Activated gamma-delta T cell (primary cell): ENCODE measurements at regions not wholly inside any gene's neighbourhood (a gene's known extent, or its start where the extent isn't known, plus 50 kb on each side); places are given as distances from the start of the nearest gene placed in this dataset.

Source experiments
- DNase-seq: peaks from one replicate; lab custom pipeline; 2025; lab: John Stamatoyannopoulos, UW

- DNase-seq: no peak
These were observed 336.6 kb downstream of the EN1 start for GRCh38 chr2:118510807-118511206.

- DNase-seq: no peak
These were observed 338.0 kb downstream of the EN1 start for GRCh38 chr2:118509319-118510004.

DNA sequence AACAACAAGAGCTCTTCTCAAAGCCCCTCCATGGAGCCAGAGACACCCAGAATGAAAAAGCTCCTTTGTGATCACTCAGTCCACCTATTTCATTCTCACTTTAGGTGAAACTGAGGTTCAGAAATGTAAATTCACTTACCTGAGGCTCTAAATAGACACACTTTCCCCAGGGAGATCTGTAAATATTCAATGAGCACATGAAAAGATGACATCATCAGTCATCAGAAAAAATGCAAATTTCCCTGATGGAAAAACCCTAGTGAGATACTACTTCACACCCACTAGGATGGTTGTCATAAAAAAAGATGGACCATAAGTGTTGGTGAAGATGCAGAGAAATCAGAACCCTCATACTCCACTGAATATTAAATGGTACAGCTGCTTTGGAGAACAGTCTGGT, 339.2 kb downstream of the EN1 start:
- no peak for DNase-seq

GRCh38 chr2:118505436-118505835, 342.0 kb downstream of the EN1 start:
- no peak for DNase-seq

DNA sequence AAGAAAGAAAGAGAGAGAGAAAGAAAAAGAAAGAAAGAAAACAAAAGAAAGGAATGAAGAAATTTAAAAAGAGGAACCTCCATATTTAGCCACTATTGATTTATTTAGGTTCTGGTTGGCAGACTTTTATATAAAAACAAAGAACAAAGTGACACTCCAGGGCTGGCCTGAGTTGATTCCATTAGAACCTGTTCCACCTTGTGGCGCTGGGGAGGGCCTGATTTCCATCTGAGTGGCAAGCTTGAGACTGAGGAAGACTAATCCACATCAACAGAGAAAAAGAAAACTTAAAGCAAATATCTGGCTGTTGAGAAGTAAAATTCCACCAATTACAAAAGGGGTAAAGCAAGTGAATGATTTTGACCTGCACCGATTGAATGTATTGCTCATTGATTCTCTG, 345.3 kb downstream of the EN1 start:
- DNase-seq: no peak

GRCh38 chr2:118498943-118499342, 348.5 kb downstream of the EN1 start:
- DNase-seq: no peak

DNA sequence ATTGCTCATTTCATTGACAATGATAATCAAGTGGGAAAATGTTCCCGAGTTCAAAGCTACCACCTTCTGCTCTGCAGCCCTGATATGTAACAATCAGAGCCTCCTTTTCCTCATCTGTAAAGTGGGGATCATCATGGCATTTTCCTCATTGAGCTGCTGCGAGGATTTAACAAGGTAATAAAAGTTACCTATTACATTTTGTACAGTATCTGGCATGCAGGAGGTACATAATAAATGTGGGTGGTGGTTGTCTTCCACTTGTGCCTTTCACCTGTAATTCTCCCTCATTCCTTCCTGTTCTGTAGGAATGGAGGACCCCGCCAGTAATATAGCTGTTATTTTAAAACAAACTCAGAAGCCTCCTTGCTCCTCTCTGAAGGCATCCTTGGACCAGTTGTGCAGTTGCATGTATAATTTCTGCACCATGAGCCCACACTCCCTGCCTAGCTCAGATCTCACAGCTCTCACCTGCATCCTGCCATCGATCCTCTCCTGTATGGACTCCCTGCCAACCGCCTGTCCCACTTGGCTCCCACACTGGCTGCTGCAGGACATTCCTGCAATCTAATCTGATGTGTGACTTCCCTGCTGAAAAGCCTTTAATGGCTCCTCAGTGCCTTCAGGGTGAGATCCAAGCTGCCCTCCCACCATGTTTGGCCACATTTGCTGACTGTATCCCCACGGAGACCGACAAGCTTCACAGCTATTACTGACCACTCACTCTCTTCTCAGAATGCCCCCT, 350.4 kb downstream of the EN1 start:
- no peak for DNase-seq

DNA sequence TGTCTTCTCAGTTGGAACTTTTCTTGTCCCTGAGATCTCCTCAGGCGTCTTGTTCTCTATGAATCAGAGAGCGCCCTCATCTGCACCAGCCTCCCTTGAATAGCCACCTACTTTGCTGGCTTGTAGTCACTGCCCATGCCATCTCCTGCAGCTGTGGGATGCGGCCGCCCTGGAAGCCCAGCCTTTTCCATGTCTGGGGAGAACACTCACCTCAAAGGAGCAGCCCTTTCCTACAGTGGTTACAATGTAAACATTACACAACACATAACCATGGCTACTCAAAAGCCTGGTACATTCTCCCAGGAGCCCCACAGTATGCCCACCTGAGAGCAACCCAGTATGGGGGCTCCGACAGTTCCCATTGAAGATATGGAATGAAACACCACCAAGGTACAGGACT, 351.0 kb downstream of the EN1 start:
- DNase-seq: no peak

DNA sequence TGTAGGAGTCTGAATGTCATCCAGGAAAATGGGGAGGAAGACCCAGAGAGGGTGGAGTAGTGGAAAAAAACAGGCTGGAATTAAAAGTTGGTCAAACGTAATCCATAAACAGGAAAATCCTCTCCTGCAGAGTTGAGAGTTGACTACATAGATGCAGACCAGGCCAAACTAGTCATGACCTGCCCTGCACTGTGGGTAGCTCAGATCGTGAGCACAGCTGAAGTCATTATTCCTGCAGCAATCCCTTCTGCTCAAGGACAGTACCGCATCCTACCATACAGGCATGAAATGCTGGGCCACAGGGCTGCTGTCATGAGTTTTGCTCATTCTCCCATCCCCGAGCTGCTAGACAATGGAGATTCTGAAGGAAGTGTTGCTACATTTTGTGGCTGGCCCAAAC, 352.2 kb downstream of the EN1 start:
- DNase-seq: no peak

GRCh38 chr2:118493213-118493612, 354.2 kb downstream of the EN1 start:
- DNase-seq: no peak

DNA sequence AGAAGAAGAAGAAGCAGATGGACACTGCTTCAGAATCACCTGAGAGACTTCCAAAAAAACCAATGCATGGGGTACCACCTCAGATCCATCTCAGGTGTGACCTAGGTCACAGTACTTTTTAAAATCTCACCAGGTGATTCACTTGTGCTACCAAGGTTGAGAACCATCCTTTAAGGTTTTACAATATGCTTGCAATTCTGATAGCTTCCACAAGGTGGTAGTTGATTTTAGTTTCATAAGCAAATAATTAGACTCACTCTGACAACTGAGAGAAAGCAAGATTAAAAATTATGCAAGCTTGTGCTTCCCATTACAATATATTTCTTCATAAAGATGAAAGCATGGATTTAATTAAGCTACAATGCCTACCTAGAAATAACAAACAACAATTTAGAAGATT, 355.1 kb downstream of the EN1 start:
- no peak for DNase-seq

GRCh38 chr2:118490330-118490729, 357.1 kb downstream of the EN1 start:
- DNase-seq: no peak

DNA sequence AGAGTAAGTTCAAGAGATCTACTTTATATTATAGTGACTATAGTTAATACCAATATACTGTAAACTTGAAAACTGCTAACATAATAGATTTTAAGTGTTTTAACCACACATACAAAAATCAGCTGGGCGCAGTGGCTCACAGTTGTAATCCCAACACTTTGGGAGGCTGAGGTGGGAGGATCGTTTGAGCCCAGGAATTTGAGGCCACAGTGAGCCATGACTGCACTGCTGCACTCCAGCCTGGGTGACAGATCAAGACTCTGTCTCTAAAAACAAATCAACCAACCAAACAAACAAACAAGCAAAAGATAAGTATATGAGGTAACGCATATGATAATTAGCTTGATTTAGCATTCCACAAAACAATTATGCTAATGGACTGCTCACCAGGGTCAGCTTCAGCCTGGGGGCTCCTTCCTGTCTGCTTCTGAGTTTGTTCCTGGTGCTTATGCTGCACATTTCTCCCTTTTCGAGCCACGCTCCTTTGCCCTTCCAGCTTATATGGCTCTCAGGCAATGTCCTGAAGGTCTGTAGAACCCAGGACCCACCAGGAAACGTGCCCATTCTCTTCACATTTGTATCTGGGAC, 357.6 kb downstream of the EN1 start:
- DNase-seq: no peak

- no peak for DNase-seq
These were observed 366.1 kb downstream of the EN1 start for GRCh38 chr2:118481299-118481698.

DNA sequence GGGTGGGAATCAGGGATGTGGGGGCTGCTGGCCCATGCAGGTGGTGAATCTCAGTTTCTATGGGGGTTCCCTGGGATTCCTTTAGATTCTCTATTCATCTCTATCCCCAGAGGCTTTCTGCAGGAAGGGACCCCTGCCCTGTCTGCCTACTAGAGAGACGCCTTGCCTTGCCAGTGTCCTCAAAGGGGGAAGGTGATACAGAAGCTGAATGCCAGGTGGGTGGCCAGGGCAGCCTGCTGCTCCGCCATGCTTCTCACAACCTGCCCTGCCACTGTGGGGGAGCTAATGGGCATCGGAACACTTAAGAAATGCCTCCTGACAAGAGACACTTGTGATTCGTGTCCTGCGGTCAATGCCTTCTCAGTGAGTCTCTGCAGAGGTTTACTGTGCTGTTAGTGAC, 368.4 kb downstream of the EN1 start:
- no peak for DNase-seq

- no peak for DNase-seq
These were observed 370.2 kb downstream of the EN1 start for GRCh38 chr2:118477111-118477862.

- no peak for DNase-seq
These were observed 371.7 kb downstream of the EN1 start for GRCh38 chr2:118475622-118476205.

DNA sequence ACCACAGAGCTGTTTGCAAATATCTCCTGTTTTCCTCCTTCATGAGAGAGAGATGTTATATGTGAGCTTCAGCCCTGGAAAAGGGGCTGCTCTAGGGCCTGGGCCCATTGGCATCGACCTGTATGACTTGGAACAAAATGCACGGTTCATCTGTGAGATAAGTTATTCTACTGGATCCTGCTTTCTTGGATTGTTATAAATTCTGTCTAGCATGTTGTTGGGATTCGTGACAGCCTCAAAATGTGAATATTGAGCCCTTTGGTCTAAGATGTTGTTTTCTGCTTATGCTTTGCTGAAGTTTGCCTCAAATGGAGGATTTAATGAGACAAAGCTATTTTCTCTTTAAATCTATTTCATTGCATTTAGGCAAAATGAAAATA, 372.9 kb downstream of the EN1 start:
- DNase-seq: no peak

DNA sequence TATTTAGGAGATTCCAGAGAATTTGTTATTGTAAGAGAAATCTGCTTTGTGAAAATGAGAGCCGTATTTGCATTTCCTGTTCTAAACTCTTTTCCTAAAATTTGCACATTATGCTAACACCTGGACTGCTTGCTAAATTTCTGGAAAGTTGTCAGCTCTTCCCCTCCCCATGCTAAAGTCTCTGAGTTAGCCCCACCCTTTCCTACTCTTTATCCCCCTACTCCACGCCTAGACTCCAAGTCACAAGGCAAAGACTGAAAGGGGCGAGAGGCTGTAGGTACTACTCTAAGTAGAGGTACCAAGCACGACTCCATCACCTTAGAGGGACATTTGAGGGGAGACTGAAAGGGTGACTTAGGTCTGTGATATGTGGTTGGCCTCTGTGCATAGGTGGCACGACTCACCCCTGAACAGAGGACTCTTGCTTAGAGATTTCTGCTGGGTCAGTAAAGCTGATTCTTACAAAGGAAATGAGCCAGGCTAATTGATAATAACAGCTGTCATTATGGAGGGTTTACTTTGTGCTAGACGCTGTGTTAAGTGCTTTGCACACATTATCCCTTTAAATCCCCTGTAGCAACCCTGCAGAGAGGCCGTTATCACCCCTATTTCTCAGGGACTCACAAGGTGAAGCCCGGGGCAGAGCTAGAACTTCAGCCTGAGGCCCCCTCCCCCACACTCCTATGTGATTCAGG, 373.5 kb downstream of the EN1 start:
- DNase-seq: no peak

DNA sequence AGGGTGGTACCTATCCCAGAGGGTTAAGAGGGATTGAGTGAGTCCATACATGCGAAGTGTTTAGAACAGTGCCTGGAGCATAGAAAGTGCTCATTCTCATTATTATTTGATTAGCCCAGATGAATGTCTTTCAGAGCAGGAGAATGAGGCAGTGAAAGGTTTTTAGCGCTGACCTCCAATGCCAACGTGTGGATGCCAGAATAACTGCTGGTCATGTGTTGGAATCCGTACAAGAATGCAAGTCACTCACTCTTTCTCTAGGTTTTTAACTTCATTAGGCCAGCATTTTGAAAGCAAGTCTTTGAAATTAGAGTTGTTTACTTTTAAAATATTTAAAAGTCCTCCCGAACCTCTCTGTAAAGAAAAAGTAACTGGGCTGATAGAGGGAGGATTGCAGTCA, 374.2 kb downstream of the EN1 start:
- DNase-seq: no peak

DNA sequence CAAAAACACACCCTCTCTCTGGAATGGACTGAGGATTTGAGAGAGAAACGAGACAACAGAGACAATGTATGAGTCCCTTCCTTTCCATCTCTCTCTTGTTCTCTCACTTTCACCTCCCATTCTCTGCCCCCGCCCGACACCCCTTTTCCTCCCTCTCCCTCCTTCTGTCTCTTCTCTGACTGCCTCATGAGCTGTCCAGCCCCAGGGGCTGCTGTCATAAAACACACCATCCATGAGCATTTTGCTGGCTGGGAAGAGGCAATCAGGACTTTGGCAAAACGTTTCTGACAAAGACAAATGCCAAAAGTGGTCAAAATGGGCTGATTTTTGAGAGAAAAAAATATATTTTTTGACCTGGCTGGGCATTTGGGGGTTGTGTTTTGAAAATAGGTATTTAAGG, 377.2 kb downstream of the EN1 start:
- no peak for DNase-seq

DNA sequence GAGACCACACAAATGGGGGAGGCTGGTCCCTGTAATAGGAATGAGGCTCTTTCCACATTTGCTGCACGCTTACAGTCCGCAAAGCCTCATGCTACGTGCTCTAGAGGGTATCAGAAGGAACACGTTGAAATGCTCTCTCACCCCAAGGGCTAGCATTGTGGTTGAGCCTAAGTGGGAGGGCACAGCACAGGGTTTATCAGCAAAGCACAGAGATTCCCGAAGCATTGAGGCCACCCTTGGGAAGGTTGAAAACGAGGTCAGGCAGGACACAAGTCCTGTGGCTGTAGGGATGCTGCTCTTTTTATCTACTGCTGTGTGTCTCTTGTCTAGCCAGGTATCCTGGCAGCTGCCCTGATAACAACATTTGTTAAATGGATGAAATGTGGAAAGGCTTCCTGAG, 378.3 kb downstream of the EN1 start:
- no peak for DNase-seq
